ENCODE measurements at regions not wholly inside any gene's neighbourhood (a gene's known extent, or its start where the extent isn't known, plus 50 kb on each side); places are given as distances from the start of the nearest gene placed in this dataset.

- no peak overlapping the region for H3K4me3 ChIP-seq
- H3K4me1 ChIP-seq: peaks cover 0 to 48% (median 19%) of the 10 kb centered on the region in 3 donors
- no peak for ATAC-seq
- no peaks in the 10 kb centered on the region for H3K36me3 ChIP-seq
- no peaks in the 10 kb centered on the region for H3K9me3 ChIP-seq
- TF ChIP-seq CTCF (IDR thresholded peaks at IDR 0.05) (no peak), POLR2A (IDR thresholded peaks at IDR 0.05) (no peak), EP300 (IDR thresholded peaks at IDR 0.05) (no peak), POLR2AphosphoS5 (IDR thresholded peaks at IDR 0.05) (no peak)
- no peak overlapping the region for H3K27ac ChIP-seq
- H3K27me3 ChIP-seq: no peaks in the 10 kb centered on the region
- WGBS, 2 donors (ENCODE audit: low coverage in 1 of 2): 100% methylated on average over 1 to 2 of the region's 9 CpGs
Observed at GRCh38 chr9:89659473-89659872, 54.7 kb downstream of the GADD45G start.

- Histone ChIP-seq H3K4me1 (peaks cover 0 to 46% (median 19%) of the 10 kb centered on the region in 3 donors), H3K9me3 (no peaks in the 10 kb centered on the region), H3K4me3 (no peak overlapping the region), H3K27me3 (no peaks in the 10 kb centered on the region), H3K27ac (peak overlapping the region in 1 of 4 donors; percentile 80), H3K36me3 (no peaks in the 10 kb centered on the region)
- WGBS, 2 donors (ENCODE audit: low coverage in 1 of 2): 100% methylated on average over 3 of the region's 6 CpGs; no CpG with 5 or more reads in 1 of the 2 donors
- ATAC-seq: no peak
- TF ChIP-seq POLR2AphosphoS5 (IDR thresholded peaks at IDR 0.05): no peak
- TF ChIP-seq CTCF (IDR thresholded peaks at IDR 0.05): no peak
- no peak for TF ChIP-seq POLR2A (IDR thresholded peaks at IDR 0.05)
- no peak for TF ChIP-seq EP300 (IDR thresholded peaks at IDR 0.05)
Observed at GRCh38 chr9:89659891-89660685, 55.3 kb downstream of the GADD45G start.

- ATAC-seq: peak; percentile 40
- Histone ChIP-seq H3K9me3 (no peaks in the 10 kb centered on the region), H3K4me1 (peaks cover 0 to 39% (median 19%) of the 10 kb centered on the region in 3 donors), H3K27ac (peak overlapping the region in 3 of 4 donors; percentile 65 to 80 (median 75)), H3K4me3 (peak overlapping the region in 1 of 2 donors; percentile 40), H3K36me3 (no peaks in the 10 kb centered on the region), H3K27me3 (no peaks in the 10 kb centered on the region)
- WGBS, 2 donors (ENCODE audit: low coverage in 1 of 2): 20% methylated on average over 11 of the region's 13 CpGs; no CpG with 5 or more reads in 1 of the 2 donors
- no peak for TF ChIP-seq CTCF (IDR thresholded peaks at IDR 0.05)
- no peak for TF ChIP-seq POLR2AphosphoS5 (IDR thresholded peaks at IDR 0.05)
- TF ChIP-seq POLR2A (IDR thresholded peaks at IDR 0.05): no peak
- TF ChIP-seq EP300 (IDR thresholded peaks at IDR 0.05): no peak
Observed at GRCh38 chr9:89661391-89661949, 56.7 kb downstream of the GADD45G start.

- Histone ChIP-seq H3K4me1 (peaks cover 0 to 39% (median 19%) of the 10 kb centered on the region in 3 donors), H3K27ac (peak overlapping the region in 3 of 4 donors; percentile 65 to 80 (median 75)), H3K27me3 (no peaks in the 10 kb centered on the region), H3K9me3 (no peaks in the 10 kb centered on the region), H3K36me3 (no peaks in the 10 kb centered on the region), H3K4me3 (peak overlapping the region in 1 of 2 donors; percentile 40)
- TF ChIP-seq POLR2AphosphoS5 (IDR thresholded peaks at IDR 0.05) (peak; percentile 24), POLR2A (IDR thresholded peaks at IDR 0.05) (no peak), EP300 (IDR thresholded peaks at IDR 0.05) (no peak), CTCF (IDR thresholded peaks at IDR 0.05) (no peak)
- peak; percentile 98 for ATAC-seq
- WGBS, 2 donors (ENCODE audit: low coverage in 1 of 2): 12% methylated on average over 8 of the region's 21 CpGs; no CpG with 5 or more reads in 1 of the 2 donors
Observed at GRCh38 chr9:89661956-89662717, 57.3 kb downstream of the GADD45G start.

Data from gastroesophageal sphincter (tissue), 4 donors.